ENCODE measurements at regions not wholly inside any gene's neighbourhood (a gene's known extent, or its start where the extent isn't known, plus 50 kb on each side); places are given as distances from the start of the nearest gene placed in this dataset.

GRCh38 chr1:201750934-201751333, 78.0 kb upstream of the IPO9 start:
- intact Hi-C loops (cut with micrococcal nuclease): loop anchor here in 1 of 2 donors (5.0 kb wide), 1 partner anchor 36 kb away; no protein-coding TSS in a partner anchor

GRCh38 chr1:201751872-201752271, 77.1 kb upstream of the IPO9 start:
- no peak for DNase-seq
- Histone ChIP-seq H3K9me3 (replicated peaks in 1 of 2; ENCODE audit: control insufficient read depth in 1 of 2, insufficient read depth in 1 of 2, low read length in 2 of 2) (no peaks in the 10 kb centered on the region), H3K36me3 (replicated peaks in 1 of 2; ENCODE audit: control insufficient read depth in 1 of 2, insufficient read depth in 2 of 2, low read length in 2 of 2) (no peaks in the 10 kb centered on the region), H3K27ac (ENCODE audit: low read depth in 1 of 2, low read length in 2 of 2) (no peak overlapping the region), H3K4me2 (replicated peaks; ENCODE audit: extremely low read depth, low read length, poor library complexity, severe bottlenecking) (no peak overlapping the region), H3K9ac (ENCODE audit: insufficient read depth, low read length, poor library complexity, severe bottlenecking) (no peak overlapping the region), H4K20me1 (ENCODE audit: insufficient read depth, low read length) (no peaks in the 10 kb centered on the region), H3K27me3 (ENCODE audit: control insufficient read depth in 2 of 2, insufficient read depth in 2 of 2, low read length in 2 of 2) (no peaks in the 10 kb centered on the region), H2AFZ (ENCODE audit: insufficient read depth, low read depth, low read length, poor library complexity, severe bottlenecking) (no peak overlapping the region), H3K4me1 (ENCODE audit: control insufficient read depth in 1 of 2, insufficient read depth in 2 of 2, low read length in 2 of 2) (peaks cover 33% of the 10 kb centered on the region in 2 donors), H3K79me2 (ENCODE audit: insufficient read depth, low read length) (no peaks in the 10 kb centered on the region), H3K4me3 (replicated peaks in 1 of 3; ENCODE audit: low read depth in 2 of 3, low read length in 3 of 3) (no peak overlapping the region)
- Mint-ChIP-seq H3K4me1 (peaks cover 37% of the 10 kb centered on the region), H3K27me3 (ENCODE audit: low read depth in 3 of 3) (peaks cover 2 to 6% (median 2%) of the 10 kb centered on the region in 3 donors), H3K9me3 (peaks cover 0 to 2% (median 0%) of the 10 kb centered on the region in 7 donors), H3K4me3 (no peak overlapping the region), H3K27ac (no peak overlapping the region), H3K36me3 (no peaks in the 10 kb centered on the region)
- no peak for TF ChIP-seq CTCF (IDR thresholded peaks at IDR 0.05)
- no CpG with 5 or more reads among the region's 4 CpGs for WGBS (ENCODE audit: insufficient coverage)
- intact Hi-C loops (cut with micrococcal nuclease): loop anchor here in 1 of 2 donors (5.0 kb wide), 1 partner anchor 35 kb away; no protein-coding TSS in a partner anchor

More at GRCh38 chr1:201750934-201751333, 78.0 kb upstream of the IPO9 start:
- Histone ChIP-seq H3K27me3 (ENCODE audit: control insufficient read depth in 2 of 2, insufficient read depth in 2 of 2, low read length in 2 of 2) (no peaks in the 10 kb centered on the region), H4K20me1 (ENCODE audit: insufficient read depth, low read length) (no peaks in the 10 kb centered on the region), H3K27ac (ENCODE audit: low read depth in 1 of 2, low read length in 2 of 2) (no peak overlapping the region), H3K4me3 (replicated peaks in 1 of 3; ENCODE audit: low read depth in 2 of 3, low read length in 3 of 3) (no peak overlapping the region), H2AFZ (ENCODE audit: insufficient read depth, low read depth, low read length, poor library complexity, severe bottlenecking) (no peak overlapping the region), H3K4me1 (ENCODE audit: control insufficient read depth in 1 of 2, insufficient read depth in 2 of 2, low read length in 2 of 2) (peaks cover 33% of the 10 kb centered on the region in 2 donors), H3K79me2 (ENCODE audit: insufficient read depth, low read length) (no peaks in the 10 kb centered on the region), H3K9ac (ENCODE audit: insufficient read depth, low read length, poor library complexity, severe bottlenecking) (no peak overlapping the region), H3K36me3 (replicated peaks in 1 of 2; ENCODE audit: control insufficient read depth in 1 of 2, insufficient read depth in 2 of 2, low read length in 2 of 2) (no peaks in the 10 kb centered on the region), H3K4me2 (replicated peaks; ENCODE audit: extremely low read depth, low read length, poor library complexity, severe bottlenecking) (no peak overlapping the region), H3K9me3 (replicated peaks in 1 of 2; ENCODE audit: control insufficient read depth in 1 of 2, insufficient read depth in 1 of 2, low read length in 2 of 2) (no peaks in the 10 kb centered on the region)
- Mint-ChIP-seq H3K36me3 (no peaks in the 10 kb centered on the region), H3K9me3 (peaks cover 0 to 2% (median 0%) of the 10 kb centered on the region in 7 donors), H3K27ac (no peak overlapping the region), H3K4me3 (no peak overlapping the region), H3K4me1 (peaks cover 35% of the 10 kb centered on the region), H3K27me3 (ENCODE audit: low read depth in 3 of 3) (peaks cover under 1 to 6% (median 2%) of the 10 kb centered on the region in 3 donors)
- no peak for TF ChIP-seq CTCF (IDR thresholded peaks at IDR 0.05)
- no peak for DNase-seq
- 38% methylated on average over 1 of the region's 1 CpG for WGBS (ENCODE audit: insufficient coverage)

Measured in CD14-positive monocyte (primary cell).